ENCODE measurements at regions not wholly inside any gene's neighbourhood (a gene's known extent, or its start where the extent isn't known, plus 50 kb on each side); places are given as distances from the start of the nearest gene placed in this dataset.

DNA sequence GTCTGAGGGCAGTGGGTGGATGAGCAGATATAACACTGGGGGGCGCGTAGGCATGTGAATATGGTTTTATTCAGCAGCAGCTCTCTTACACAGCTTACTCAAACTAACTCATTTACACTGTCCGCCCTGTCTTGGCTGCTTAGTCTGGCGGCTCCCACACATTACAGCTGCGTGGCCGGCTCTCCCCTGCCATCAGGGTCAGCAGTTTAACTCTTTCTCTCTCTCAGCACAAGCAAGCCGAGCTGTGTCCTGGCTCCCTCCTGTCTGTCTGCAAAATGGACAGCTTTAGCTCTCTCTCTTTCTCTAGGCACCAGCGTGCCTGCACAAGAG is 1310.1 kb upstream of the RAG2 start:
- no peak for ATAC-seq
- no peak overlapping the region for H3K4me3 Mint-ChIP-seq
- no peak for DNase-seq

DNA sequence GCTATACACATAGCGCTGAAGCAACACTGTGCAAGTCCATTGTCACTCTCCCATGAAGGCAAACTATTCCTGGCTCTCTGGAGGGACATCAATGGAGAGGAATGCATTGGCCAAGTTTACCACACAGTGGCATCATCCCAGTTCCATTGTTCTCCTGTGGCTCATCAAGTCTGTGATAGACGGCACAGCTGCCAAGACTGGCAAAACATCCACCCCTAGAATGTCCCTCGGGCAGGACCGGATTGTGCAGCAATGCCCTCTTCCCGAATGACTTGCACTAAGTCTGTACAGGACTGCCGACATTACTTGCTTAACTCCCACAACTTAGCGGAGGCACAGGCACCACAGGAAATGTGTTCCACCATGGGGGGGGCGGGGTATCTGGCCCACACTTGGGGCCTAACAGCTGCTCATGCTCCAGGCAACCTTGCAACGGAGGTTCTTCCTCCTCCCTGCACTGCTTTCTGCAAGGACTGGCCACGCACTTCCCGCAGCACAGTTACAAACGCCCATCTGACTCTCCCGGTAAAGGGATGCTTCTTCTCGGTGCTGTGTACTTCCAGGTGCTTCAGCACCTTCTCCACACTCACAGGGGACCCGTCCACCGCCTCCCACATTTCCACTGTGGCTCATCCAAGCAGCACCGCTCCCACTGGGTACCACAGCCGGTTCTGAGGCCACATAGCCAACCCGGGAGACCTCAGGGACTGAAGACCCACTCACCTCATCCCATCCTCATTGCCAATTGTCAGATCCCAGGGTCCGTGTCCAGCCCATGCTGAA is 1309.6 kb upstream of the RAG2 start:
- ChIA-PET CTCF (no interaction called here), POLR2A (no interaction called here)
- Mint-ChIP-seq H3K9me3 (peaks cover 11% of the 10 kb centered on the region), H3K27ac (no peak overlapping the region), H3K27me3 (no peaks in the 10 kb centered on the region), H3K4me3 (no peak overlapping the region), H3K4me1 (ENCODE audit: low read depth) (no peaks in the 10 kb centered on the region), H3K36me3 (ENCODE audit: low read depth) (no peaks in the 10 kb centered on the region)
- ATAC-seq: no peak
- TF ChIP-seq, protein P1, sequence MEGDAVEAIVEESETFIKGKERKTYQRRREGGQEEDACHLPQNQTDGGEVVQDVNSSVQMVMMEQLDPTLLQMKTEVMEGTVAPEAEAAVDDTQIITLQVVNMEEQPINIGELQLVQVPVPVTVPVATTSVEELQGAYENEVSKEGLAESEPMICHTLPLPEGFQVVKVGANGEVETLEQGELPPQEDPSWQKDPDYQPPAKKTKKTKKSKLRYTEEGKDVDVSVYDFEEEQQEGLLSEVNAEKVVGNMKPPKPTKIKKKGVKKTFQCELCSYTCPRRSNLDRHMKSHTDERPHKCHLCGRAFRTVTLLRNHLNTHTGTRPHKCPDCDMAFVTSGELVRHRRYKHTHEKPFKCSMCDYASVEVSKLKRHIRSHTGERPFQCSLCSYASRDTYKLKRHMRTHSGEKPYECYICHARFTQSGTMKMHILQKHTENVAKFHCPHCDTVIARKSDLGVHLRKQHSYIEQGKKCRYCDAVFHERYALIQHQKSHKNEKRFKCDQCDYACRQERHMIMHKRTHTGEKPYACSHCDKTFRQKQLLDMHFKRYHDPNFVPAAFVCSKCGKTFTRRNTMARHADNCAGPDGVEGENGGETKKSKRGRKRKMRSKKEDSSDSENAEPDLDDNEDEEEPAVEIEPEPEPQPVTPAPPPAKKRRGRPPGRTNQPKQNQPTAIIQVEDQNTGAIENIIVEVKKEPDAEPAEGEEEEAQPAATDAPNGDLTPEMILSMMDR (IDR thresholded peaks at IDR 0.05): no peak
- DNase-seq: no peak
- intact Hi-C loops (cut with micrococcal nuclease): no loop called here

More for the DNA sequence above, 1310.1 kb upstream of the RAG2 start:
- no peaks in the 10 kb centered on the region for H3K4me1 Mint-ChIP-seq (ENCODE audit: low read depth)
- H3K27ac Mint-ChIP-seq: no peak overlapping the region
- POLR2A ChIA-PET: no interaction called here
- TF ChIP-seq, protein P1 (IDR thresholded peaks at IDR 0.05): no peak
- CTCF ChIA-PET: no interaction called here
- no peaks in the 10 kb centered on the region for H3K36me3 Mint-ChIP-seq (ENCODE audit: low read depth)
- no peaks in the 10 kb centered on the region for H3K27me3 Mint-ChIP-seq
- intact Hi-C loops (cut with micrococcal nuclease): no loop called here
- H3K9me3 Mint-ChIP-seq: peaks cover 12% of the 10 kb centered on the region

DNA sequence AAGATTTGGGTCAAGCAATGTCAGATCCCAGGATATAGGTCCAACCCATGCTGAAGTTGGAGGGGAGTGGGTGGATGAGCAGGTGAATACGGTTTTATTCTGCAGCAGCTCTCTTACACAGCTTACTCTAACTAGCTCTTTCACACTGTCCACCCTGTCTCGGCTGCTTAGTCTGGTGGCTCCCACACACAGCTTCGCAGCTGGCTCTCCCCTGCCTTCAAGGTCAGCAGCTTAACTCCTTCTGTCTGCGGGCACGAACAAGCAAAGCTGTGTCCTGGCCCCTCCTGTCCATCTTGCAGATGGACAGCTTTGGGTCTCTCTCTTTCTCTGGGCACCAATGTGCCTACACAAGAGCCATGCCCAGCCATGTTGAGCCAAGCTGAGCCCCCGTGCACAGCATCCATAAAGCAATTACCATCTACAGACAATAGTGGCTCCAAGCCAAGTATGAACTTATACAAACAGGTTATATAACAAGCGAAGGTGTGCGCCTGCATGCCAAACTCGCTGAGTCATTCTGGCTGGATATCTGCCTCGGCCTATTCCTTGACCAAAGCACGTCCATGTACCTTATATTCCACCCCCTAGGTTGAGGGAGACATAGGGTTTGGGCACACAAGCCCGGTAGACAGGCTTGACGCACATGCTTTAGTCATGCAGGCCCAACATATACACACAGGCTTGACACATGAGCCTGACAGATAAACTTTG is 1307.8 kb upstream of the RAG2 start:
- Mint-ChIP-seq H3K27me3 (no peaks in the 10 kb centered on the region), H3K4me1 (ENCODE audit: low read depth) (no peaks in the 10 kb centered on the region), H3K36me3 (ENCODE audit: low read depth) (no peaks in the 10 kb centered on the region), H3K27ac (no peak overlapping the region), H3K9me3 (peaks cover 10% of the 10 kb centered on the region), H3K4me3 (no peak overlapping the region)
- ChIA-PET CTCF (no interaction called here), POLR2A (no interaction called here)
- ATAC-seq (no peak), DNase-seq (no peak)
- TF ChIP-seq, protein P1 (IDR thresholded peaks at IDR 0.05): no peak
- intact Hi-C loops (cut with micrococcal nuclease): no loop called here

DNA sequence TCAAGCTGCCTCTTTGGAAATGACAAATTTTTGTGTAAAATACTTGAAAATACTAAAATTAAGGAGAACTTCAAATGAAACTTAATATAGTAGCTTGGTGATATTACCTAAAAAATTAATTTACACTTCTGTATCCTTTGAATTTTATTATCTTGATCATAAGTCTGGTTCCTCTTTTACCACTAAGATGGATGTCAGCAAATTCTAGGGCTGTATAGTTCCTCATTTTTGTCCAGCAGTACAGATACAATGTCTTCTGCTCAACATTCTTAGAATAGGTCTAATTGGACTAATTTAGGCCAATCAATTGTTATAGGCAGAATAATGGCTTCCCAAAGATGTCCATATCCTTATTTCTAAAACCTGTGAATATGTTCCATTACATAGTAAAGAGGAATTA is 1298.0 kb upstream of the RAG2 start:
- Mint-ChIP-seq H3K4me1 (ENCODE audit: low read depth) (no peaks in the 10 kb centered on the region), H3K36me3 (ENCODE audit: low read depth) (no peaks in the 10 kb centered on the region), H3K27ac (no peak overlapping the region), H3K4me3 (no peak overlapping the region), H3K9me3 (peaks cover 13% of the 10 kb centered on the region), H3K27me3 (no peaks in the 10 kb centered on the region)
- POLR2A ChIA-PET: no interaction called here
- DNase-seq: no peak
- TF ChIP-seq, protein P1 (IDR thresholded peaks at IDR 0.05): no peak
- CTCF ChIA-PET: no interaction called here
- no peak for ATAC-seq
- intact Hi-C loops (cut with micrococcal nuclease): no loop called here

DNA sequence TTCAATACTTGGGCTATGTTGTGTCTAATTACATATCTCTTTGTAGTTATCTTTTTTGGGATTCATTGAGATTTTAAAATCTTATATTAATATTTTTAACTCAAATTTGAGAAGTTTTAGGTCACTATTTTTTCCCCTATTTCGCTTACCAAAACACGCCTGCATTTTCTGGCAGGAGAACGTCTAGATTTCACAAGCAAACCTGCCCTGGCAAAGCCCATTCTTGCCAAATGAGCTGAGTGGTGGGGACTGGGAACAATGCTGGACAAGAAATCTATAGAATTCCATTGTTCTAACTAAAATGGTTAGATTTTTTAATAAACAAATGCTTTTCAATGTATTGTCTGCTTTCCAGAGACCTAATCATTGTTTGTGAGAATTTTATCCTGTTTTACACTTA is 1283.7 kb upstream of the RAG2 start:
- TF ChIP-seq, protein P1 (IDR thresholded peaks at IDR 0.05): no peak
- CTCF ChIA-PET: no interaction called here
- POLR2A ChIA-PET: no interaction called here
- DNase-seq (no peak), ATAC-seq (no peak)
- intact Hi-C loops (cut with micrococcal nuclease): no loop called here
- no peaks in the 10 kb centered on the region for H3K4me1 Mint-ChIP-seq (ENCODE audit: low read depth)
- H3K27ac Mint-ChIP-seq: no peak overlapping the region
- H3K4me3 Mint-ChIP-seq: no peak overlapping the region
- peaks cover 1% of the 10 kb centered on the region for H3K9me3 Mint-ChIP-seq
- H3K36me3 Mint-ChIP-seq (ENCODE audit: low read depth): no peaks in the 10 kb centered on the region
- H3K27me3 Mint-ChIP-seq: no peaks in the 10 kb centered on the region

Measured in activated CD8-positive, alpha-beta T cell treated with anti-CD3 and anti-CD28 coated beads for 36 hours (primary cell).